Endodermal cell (in vitro differentiated cells): ENCODE measurements at regions not wholly inside any gene's neighbourhood (a gene's known extent, or its start where the extent isn't known, plus 50 kb on each side); places are given as distances from the start of the nearest gene placed in this dataset.
"Not testable (repeated sequence)": the region's sequence is repeated elsewhere in the genome, so short reads cannot be mapped to it uniquely, and the experiment has no call there.

ENCODE experiments used
- DNase-seq: peaks from one replicate; pipeline ENCODE4 v3.0.0-alpha.2; 2017
- H3K27ac ChIP-seq: 2 replicates; pipeline ENCODE4 v1.5.1; 2013; ENCODE audit warnings: mild to moderate bottlenecking, low read depth, low read length, moderate library complexity
- H3K27me3 ChIP-seq: 2 replicates; pipeline ENCODE4 v1.6.1; 2013; ENCODE audit warnings: mild to moderate bottlenecking, low read length, moderate library complexity; ENCODE audit not compliant: insufficient read depth, control insufficient read depth, poor library complexity, severe bottlenecking
- H3K36me3 ChIP-seq: 2 replicates; pipeline ENCODE4 v1.7.0; 2013; ENCODE audit warnings: mild to moderate bottlenecking, low read length, moderate library complexity; ENCODE audit not compliant: control insufficient read depth, insufficient read depth
- H3K4me1 ChIP-seq: one replicate; pipeline ENCODE4 v1.7.0; 2013; ENCODE audit warnings: low read length; ENCODE audit not compliant: control insufficient read depth, insufficient read depth
- H3K4me3 ChIP-seq: 2 replicates; pipeline ENCODE4 v1.5.1; 2013; ENCODE audit warnings: mild to moderate bottlenecking, low read length, moderate library complexity
- H3K9ac ChIP-seq: 2 replicates; pipeline ENCODE4 v1.6.1; 2013; ENCODE audit warnings: mild to moderate bottlenecking, low read length, moderate library complexity; ENCODE audit not compliant: poor library complexity, severe bottlenecking; ENCODE audit errors: extremely low read depth
- H3K9me3 ChIP-seq: 2 replicates; pipeline ENCODE4 v1.6.1; 2013; ENCODE audit warnings: mild to moderate bottlenecking, low read length, moderate library complexity; ENCODE audit not compliant: control insufficient read depth
- H3K27ac Mint-ChIP-seq: 2 replicates; pipeline ENCODE4 v1.8.0; 2020; ENCODE audit warnings: mixed read lengths
- H3K27me3 Mint-ChIP-seq: 2 replicates; pipeline ENCODE4 v1.8.0; 2021; ENCODE audit warnings: mild to moderate bottlenecking, mixed read lengths; ENCODE audit not compliant: insufficient read depth
- H3K36me3 Mint-ChIP-seq: 2 replicates; pipeline ENCODE4 v1.8.0; 2020; ENCODE audit warnings: low read depth, mixed read lengths
- H3K4me1 Mint-ChIP-seq: 2 replicates; pipeline ENCODE4 v1.8.0; 2020; ENCODE audit warnings: mixed read lengths
- H3K4me3 Mint-ChIP-seq: 2 replicates; pipeline ENCODE4 v1.8.0; 2020; ENCODE audit warnings: mild to moderate bottlenecking, moderate library complexity, mixed read lengths
- H3K9me3 Mint-ChIP-seq: 2 replicates; pipeline ENCODE4 v1.8.0; 2020; ENCODE audit warnings: mild to moderate bottlenecking, mixed read lengths
- WGBS, 2 experiments: methylation state at CpG; one replicate each; pipeline versions ENCODE4 v1.1.5 to v1.1.7; 2013; ENCODE audit warnings: missing lambda C conversion rate in 2 of 2, mixed read lengths in 1 of 2; ENCODE audit not compliant: insufficient coverage in 1 of 2, insufficient read length in 1 of 2; 5-methylcytosine and 5-hydroxymethylcytosine counted together
- TF ChIP-seq, protein P1 (sequence below): fragments of 200-600 bp; sonication (generic); conservative IDR thresholded peaks from 2 replicates; pipeline ENCODE4 v1.5.0; 2021; ENCODE audit warnings: antibody characterized with exemption, mild to moderate bottlenecking

DNA sequence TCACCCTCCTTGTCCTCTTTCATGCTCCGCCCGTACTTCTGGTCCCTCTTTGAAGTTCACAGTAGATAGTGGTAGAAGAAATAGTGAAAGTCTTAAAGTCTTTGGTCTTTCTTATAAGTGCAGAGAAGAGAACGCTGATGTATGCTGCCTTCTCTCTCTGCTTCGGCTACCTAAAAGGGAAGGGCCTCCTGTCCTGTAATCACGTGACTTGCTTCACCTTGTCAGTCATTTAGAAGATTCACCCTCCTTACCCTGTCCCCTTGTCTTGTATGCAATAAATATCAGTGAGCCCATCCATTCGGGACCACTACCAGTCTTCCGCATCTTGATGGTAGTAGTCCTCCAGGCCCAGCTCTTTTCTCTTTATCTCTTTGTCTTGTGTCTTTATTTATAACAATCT lies 144.6 kb downstream of the ARL4C start:
- no peak overlapping the region for H3K9ac ChIP-seq
- Mint-ChIP-seq H3K4me3 (no peak overlapping the region), H3K27me3 (no peaks in the 10 kb centered on the region), H3K9me3 (peaks cover 11% of the 10 kb centered on the region), H3K4me1 (peaks cover 8% of the 10 kb centered on the region), H3K36me3 (no peaks in the 10 kb centered on the region), H3K27ac (no peak overlapping the region)
- H3K36me3 ChIP-seq = no peaks in the 10 kb centered on the region
- H3K27ac ChIP-seq = no peak overlapping the region
- no peaks in the 10 kb centered on the region for H3K4me1 ChIP-seq
- no peaks in the 10 kb centered on the region for H3K27me3 ChIP-seq
- TF ChIP-seq, protein P1, sequence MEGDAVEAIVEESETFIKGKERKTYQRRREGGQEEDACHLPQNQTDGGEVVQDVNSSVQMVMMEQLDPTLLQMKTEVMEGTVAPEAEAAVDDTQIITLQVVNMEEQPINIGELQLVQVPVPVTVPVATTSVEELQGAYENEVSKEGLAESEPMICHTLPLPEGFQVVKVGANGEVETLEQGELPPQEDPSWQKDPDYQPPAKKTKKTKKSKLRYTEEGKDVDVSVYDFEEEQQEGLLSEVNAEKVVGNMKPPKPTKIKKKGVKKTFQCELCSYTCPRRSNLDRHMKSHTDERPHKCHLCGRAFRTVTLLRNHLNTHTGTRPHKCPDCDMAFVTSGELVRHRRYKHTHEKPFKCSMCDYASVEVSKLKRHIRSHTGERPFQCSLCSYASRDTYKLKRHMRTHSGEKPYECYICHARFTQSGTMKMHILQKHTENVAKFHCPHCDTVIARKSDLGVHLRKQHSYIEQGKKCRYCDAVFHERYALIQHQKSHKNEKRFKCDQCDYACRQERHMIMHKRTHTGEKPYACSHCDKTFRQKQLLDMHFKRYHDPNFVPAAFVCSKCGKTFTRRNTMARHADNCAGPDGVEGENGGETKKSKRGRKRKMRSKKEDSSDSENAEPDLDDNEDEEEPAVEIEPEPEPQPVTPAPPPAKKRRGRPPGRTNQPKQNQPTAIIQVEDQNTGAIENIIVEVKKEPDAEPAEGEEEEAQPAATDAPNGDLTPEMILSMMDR = no peak
- WGBS, 2 experiments = 93 to 96% methylated on average over 5 to 7 of the region's 7 CpGs
- peaks cover 15% of the 10 kb centered on the region for H3K9me3 ChIP-seq
- H3K4me3 ChIP-seq = no peak overlapping the region
- DNase-seq = no peak

DNA sequence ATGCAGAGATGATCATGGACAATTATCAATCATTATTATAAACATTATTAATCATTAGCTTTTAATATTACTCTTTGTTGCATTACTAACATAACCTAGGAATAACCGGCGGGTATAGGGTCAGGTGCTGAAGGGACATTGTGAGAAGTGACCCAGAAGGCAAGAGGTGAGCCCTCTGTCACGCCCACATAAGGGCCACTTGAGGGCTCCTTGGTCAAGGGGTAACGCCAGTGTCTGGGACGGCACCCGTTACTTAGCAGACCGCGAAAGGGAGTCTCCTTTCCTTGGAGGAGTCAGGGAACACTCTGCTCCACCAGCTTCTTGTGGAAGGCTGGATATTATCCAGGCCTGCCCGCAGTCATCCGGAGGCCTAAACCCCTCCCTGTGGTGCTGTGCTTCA lies 145.0 kb downstream of the ARL4C start:
- DNase-seq, H3K4me1 ChIP-seq, H3K27me3 ChIP-seq, H3K36me3 ChIP-seq, H3K27ac Mint-ChIP-seq, H3K27me3 Mint-ChIP-seq, H3K4me3 Mint-ChIP-seq, H3K4me3 ChIP-seq, H3K4me1 Mint-ChIP-seq, H3K27ac ChIP-seq, H3K9ac ChIP-seq, H3K36me3 Mint-ChIP-seq: not testable (repeated sequence)
- WGBS, 2 experiments = 96% methylated on average over 10 of the region's 10 CpGs; no CpG with 5 or more reads in 1 of the 2 experiments
- peaks cover 11% of the 10 kb centered on the region for H3K9me3 Mint-ChIP-seq
- peaks cover 15% of the 10 kb centered on the region for H3K9me3 ChIP-seq

DNA sequence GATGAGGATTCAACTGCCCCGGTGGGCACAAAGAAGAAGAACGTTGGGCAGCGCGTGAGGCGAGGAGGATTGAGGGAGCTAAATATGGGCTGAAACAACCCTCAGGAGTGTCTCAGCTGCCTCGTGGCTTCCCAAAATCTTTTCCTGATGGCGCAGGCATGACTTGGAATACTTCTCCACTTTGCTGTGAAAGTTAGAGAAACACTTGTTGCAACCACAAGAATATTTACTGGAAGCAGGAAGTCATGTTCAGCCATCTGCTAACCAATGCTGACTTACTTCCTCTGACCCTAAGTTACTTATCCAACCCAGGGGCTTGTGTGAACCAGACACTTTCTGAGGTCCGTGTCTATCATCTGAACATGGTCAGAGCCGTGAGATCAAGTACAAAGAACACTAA lies 148.8 kb downstream of the ARL4C start:
- TF ChIP-seq, protein P1 = no peak
- Mint-ChIP-seq H3K4me3 (no peak overlapping the region), H3K36me3 (no peaks in the 10 kb centered on the region), H3K27me3 (peaks cover 12% of the 10 kb centered on the region), H3K27ac (no peak overlapping the region), H3K4me1 (peaks cover 4% of the 10 kb centered on the region), H3K9me3 (peaks cover 7% of the 10 kb centered on the region)
- peaks cover 10% of the 10 kb centered on the region for H3K9me3 ChIP-seq
- no peaks in the 10 kb centered on the region for H3K36me3 ChIP-seq
- 94% methylated on average over 7 to 9 of the region's 9 CpGs for whole genome bisulfite sequencing, 2 experiments
- no peak overlapping the region for H3K9ac ChIP-seq
- no peaks in the 10 kb centered on the region for H3K4me1 ChIP-seq
- no peak for DNase-seq
- peaks cover 11% of the 10 kb centered on the region for H3K27me3 ChIP-seq
- no peak overlapping the region for H3K4me3 ChIP-seq
- no peak overlapping the region for H3K27ac ChIP-seq

DNA sequence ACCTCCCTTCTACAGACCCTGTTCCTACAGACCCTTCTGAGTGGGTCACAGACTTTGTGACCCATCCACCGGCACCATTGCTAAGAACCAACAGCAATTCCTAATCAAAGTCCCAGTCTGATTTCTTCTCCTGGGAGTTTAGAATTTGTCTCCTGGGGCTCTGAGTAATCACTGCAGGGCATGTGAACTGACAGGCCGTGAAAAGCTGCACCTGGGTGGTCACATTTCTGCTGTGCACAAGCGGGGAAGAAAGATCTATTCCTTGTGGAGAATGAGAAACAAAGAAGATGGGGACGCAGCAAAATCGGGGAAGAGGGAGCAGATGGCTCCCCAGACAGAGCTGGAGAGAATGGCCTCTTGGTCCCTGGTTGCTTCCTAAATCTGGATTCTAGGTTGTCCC lies 151.0 kb downstream of the ARL4C start:
- TF ChIP-seq, protein P1 = no peak
- Histone ChIP-seq H3K27ac (no peak overlapping the region), H3K9me3 (no peaks in the 10 kb centered on the region), H3K4me1 (no peaks in the 10 kb centered on the region), H3K9ac (no peak overlapping the region), H3K4me3 (no peak overlapping the region), H3K36me3 (no peaks in the 10 kb centered on the region), H3K27me3 (peaks cover 14% of the 10 kb centered on the region)
- DNase-seq = no peak
- H3K4me3 Mint-ChIP-seq = no peak overlapping the region
- H3K4me1 Mint-ChIP-seq = peaks cover 4% of the 10 kb centered on the region
- H3K36me3 Mint-ChIP-seq = no peaks in the 10 kb centered on the region
- H3K27me3 Mint-ChIP-seq = peaks cover 12% of the 10 kb centered on the region
- WGBS, 2 experiments = 71 to 84% methylated on average over 5 of the region's 5 CpGs
- no peaks in the 10 kb centered on the region for H3K9me3 Mint-ChIP-seq
- H3K27ac Mint-ChIP-seq = no peak overlapping the region
